H1 (cell line): ENCODE measurements at regions not wholly inside any gene's neighbourhood (a gene's known extent, or its start where the extent isn't known, plus 50 kb on each side); places are given as distances from the start of the nearest gene placed in this dataset.

Experiments
- CTCF ChIP-seq, 3 experiments: IDR thresholded peaks; 1 replicate in 2 of 3; 2 replicates in 1 of 3; pipeline versions ENCODE4 v1.5.1 to v1.6.1; 2011; ENCODE audit warnings: low read length in 3 of 3, mild to moderate bottlenecking in 3 of 3, inconsistent platforms in 2 of 3, low read depth in 1 of 3, moderate library complexity in 1 of 3; ENCODE audit not compliant: insufficient read depth in 1 of 3; ENCODE audit errors: control extremely low read depth in 1 of 3
- JUN ChIP-seq: IDR thresholded peaks from 2 replicates; pipeline ENCODE4 v1.6.1; 2011; ENCODE audit warnings: low read depth, mild to moderate bottlenecking, improper control_type of control experiment, low read length
- KDM5A ChIP-seq: fragments of 200-600 bp; IDR thresholded peaks from 2 replicates; pipeline ENCODE4 v1.7.1; 2012; ENCODE audit warnings: mild to moderate bottlenecking, low read length, inconsistent platforms, mixed read lengths
- POLR2AphosphoS5 ChIP-seq: IDR thresholded peaks from 2 replicates; pipeline ENCODE4 v1.6.1; 2011; ENCODE audit warnings: low read depth, low read length
- YY1 ChIP-seq: IDR thresholded peaks from 2 replicates; pipeline ENCODE4 v1.6.1; 2011; ENCODE audit warnings: low read depth, mild to moderate bottlenecking, low read length
- ZNF274 ChIP-seq: IDR thresholded peaks from 2 replicates; pipeline ENCODE4 v1.7.0; 2012; ENCODE audit warnings: low read length, borderline replicate concordance; ENCODE audit errors: extremely low read depth

- TF ChIP-seq CTCF (IDR thresholded peaks at IDR 0.05; ENCODE audit: control extremely low read depth in 1 of 3, insufficient read depth in 1 of 3, low read depth in 1 of 3, low read length in 3 of 3), result no peak
- no peak for TF ChIP-seq KDM5A
- TF ChIP-seq JUN, result no peak
- TF ChIP-seq YY1, result no peak
- TF ChIP-seq POLR2AphosphoS5, result no peak
- TF ChIP-seq ZNF274, result no peak
Observed at GRCh38 chr17:68719431-68719830, 118.3 kb upstream of the FAM20A start (continued).
